GM21723 (cell line): ENCODE measurements at regions not wholly inside any gene's neighbourhood (a gene's known extent, or its start where the extent isn't known, plus 50 kb on each side); places are given as distances from the start of the nearest gene placed in this dataset.

Experiments
- ATAC-seq: cut with Tn5 transposase; IDR thresholded peaks from one replicate; pipeline ENCODE4 v1.9.1; 2021; ENCODE audit warnings: mild to moderate bottlenecking, moderate library complexity; ENCODE audit not compliant: unreplicated experiment

DNA sequence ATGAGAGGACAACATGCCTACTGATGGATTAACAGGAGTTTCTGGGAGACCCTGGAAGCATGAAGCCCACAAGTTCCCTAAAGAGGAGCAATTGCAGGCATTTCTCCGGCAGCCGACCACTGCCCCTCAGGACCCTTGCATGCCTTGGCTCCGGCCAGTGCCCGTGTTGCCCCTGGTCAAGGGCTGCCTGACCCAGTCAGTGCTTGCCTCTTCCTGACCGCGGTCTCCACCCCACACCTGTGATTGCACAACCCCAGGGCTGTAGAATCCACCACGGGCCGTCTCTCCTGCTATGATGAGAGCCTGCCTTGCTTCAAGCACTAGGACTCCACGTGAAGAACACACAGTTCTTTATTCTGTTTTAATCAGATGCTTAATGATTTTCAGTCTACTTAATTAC, 127.5 kb downstream of the GLI2 start:
- ATAC-seq = no peak

DNA sequence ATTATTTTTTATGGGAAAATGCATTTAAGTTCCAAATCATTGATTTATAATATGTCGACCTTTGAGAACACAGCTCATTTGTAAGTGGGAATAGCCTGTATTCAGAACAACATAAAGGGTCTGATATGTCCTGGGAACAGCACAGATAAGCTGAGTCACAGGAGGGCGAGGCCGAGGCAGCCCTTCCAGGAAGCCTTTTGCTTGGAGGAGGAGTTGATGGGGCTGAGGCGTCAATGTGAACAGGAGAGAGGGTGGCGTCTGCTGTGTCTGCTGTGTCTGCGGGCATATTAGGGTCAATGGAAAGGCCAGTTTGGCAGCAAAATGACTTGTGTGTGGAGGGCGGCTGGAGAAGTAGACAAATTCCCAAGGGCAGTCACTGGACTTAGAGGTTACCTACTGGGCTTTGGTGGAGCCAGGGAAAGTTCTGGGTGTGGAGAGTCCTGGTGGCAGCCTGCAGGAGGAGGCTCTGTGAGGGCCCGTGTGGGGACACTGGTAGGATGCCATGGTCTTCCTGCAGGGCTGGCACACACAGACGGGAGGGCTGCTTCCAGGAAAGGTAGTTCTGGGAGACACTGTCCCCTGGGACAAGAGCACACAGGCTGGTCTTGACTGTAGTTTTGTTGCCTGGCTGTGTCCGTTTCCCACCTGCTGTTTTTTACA, 128.1 kb downstream of the GLI2 start:
- no peak for ATAC-seq

DNA sequence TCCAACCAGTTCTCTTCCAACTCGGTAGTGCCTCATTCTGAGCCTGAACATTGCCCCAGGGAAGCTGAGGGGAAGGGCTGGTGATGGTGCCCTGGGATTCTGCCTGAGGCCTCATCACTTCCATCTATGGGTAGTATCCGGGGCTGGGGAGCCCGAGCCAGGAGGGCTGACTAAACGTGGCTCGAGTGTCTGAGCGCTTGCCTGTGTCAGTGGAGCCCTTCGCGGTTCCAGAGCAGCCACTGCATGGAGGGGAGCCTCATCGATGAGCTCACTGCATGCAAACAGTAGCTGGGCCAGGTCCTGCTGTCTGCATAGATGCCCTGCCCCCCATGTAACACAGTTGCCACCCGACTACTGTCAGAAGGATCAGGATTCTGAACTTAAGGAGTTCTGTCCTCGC, 129.3 kb downstream of the GLI2 start:
- ATAC-seq = no peak

DNA sequence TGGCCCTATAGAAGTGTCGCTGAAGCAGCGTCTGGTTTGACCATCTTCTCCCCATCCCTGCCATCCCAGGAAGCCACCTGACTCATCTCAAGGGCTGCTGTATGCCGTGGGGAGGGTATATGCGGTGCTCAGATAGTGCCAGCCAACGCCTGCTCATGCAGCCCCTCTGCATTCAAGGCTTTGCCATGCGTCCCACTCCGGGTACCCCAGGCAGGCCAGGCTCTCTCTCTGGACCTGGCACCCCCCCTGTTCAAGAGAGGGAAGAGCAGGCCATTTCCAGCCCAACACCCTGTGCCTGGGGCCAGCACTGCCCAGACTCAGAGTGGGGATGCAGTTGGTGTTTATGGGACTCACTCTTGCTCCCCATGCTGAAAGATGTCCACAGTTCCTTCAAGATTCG, 130.0 kb downstream of the GLI2 start:
- ATAC-seq = no peak

DNA sequence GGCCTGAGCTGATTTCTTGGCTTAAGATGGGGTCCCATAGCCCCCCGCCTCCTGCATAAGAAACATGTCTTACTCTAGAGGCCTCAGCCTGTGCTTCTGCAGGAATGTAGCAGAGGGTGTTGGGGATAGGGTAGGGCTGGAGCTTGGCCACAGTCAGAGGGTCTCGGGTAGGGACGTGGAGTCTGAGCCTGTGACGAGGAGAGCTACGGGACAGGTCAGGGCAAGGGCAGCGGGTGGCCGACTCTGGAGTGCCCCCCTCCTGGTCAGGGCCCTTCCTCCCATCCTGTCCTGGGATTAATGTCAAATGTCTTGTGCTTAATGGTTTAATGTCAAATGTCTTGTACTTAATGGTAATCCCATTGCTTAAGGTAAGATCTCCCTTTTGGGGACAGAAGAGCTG, 130.4 kb downstream of the GLI2 start:
- ATAC-seq = no peak

DNA sequence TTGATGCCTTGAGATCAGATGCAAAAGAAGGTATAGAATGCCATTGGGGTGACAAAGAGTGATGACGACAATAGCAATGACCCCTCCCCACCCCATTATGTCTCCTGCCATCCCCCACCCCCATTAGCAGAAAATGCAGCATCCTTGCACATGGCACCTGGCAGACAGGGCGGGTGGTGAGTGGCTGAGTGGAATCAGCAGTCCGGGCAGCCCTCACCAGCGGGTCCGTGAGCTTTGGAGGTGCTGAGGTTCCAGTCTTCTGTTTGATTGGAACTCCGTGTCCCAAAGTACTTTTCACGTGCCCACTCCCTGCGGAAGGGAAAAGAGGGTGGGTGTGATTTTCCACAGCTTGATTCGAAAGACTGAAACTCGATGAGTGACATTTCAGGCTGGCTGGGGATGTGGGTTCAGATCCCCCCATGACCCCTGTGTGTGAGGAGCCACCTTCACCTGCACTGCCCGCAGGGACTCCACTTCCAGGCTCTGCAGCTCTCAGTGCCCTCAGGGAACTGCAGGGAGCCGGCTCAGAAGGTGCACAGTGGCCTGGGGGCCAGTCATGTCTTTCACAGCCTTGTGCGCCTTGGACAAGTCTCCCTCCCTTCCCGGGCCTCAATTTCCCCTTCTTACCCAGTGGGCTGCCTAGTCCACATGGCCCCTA, 130.9 kb downstream of the GLI2 start:
- no peak for ATAC-seq

DNA sequence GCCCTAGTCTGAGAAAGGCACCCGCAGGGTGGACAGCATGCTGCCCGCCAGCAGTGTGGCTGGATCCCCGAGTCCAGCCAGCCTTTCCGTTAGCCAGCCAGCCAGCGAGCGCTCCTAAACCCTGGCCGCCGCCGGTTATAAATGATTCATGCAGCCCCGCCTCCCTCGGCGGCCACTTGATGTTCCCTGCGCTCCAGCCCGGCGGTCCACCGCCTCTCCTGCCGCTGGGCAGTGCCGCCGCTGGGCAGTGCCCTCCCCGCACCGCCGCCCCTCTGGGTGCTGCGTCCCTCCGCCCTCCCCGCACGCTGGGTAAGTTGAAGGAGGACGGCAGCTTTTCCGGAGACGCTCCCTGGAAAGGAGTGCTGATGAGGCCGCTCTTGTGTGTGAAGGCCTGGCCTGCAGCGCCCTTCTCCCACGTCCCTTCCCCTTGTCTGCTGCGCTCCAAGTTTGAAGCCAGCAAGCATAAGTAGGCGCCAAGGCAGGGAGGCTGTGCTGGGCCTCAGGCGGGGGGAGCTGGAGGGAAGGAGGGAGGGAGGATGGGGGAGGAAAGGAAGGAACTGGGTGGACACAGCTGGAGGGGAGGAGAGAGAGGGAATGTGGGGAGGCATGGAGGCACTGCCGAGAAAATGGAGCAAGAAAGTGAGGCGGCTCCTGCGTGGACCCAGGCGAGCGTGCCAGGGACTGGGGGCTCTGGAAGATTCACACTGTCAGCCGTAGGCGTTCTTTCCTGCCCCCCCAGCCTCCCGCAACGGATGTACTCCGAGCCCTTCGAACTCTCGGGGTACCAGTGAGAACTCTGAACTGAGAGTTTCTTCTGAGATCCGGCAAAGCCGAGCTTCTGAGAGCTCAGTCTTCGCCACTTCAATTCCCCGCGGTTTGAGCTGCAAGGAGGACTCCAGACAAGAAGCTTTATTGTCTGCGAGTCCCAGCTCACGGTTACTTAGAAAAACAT, 131.9 kb downstream of the GLI2 start:
- no peak for ATAC-seq

DNA sequence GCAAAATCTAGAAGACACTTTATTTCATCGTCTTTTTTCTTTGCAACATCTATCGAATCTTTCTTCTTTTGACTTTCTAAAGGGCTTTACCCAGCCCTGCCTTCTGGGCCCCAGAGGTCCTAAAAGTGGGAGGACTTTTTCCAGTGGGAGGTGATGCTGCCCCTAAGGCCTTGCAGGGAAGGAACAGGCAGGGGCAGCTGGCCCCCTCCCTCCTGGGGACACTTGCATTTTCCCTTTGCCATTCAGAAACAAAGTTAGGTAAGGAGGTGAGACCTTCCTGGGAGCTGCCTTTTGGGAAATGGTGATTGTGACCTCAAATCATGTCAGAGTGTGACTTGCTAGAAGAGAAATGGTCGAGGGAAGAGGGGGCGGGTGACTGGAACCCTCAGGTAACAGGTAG, 132.7 kb downstream of the GLI2 start:
- ATAC-seq = no peak

DNA sequence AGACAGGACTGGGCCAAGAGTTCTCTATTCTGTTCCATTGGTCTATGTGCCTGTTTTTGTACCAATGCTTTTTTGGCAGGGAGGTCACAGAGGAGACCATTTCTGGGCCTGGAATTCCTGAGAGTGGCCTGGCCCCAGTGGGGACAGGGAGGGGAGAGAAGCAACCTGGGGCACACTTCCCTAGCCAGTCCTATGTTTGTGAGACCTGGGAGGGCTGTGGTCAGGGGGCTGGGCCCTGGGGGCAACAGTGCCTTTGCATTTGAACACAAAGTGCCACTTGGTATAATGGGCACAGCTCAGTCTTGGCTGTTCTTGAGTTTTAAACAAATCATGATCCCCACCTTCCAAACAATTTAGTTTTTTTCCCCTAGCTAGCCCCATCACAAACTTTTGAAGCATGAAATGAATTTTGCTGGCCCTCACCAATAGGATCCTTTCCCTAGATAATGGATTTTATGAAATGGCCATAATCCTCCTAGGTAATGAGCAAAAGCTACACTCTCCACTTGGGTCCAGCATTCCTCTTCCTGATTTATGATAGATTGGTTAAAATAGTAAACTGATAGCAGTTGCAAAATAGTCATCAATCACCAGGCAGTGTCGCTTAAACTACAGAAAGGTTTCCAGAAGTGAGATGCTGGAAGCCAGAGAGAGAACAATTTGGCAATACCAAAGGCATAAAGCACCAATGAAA, 133.5 kb downstream of the GLI2 start:
- no peak for ATAC-seq

DNA sequence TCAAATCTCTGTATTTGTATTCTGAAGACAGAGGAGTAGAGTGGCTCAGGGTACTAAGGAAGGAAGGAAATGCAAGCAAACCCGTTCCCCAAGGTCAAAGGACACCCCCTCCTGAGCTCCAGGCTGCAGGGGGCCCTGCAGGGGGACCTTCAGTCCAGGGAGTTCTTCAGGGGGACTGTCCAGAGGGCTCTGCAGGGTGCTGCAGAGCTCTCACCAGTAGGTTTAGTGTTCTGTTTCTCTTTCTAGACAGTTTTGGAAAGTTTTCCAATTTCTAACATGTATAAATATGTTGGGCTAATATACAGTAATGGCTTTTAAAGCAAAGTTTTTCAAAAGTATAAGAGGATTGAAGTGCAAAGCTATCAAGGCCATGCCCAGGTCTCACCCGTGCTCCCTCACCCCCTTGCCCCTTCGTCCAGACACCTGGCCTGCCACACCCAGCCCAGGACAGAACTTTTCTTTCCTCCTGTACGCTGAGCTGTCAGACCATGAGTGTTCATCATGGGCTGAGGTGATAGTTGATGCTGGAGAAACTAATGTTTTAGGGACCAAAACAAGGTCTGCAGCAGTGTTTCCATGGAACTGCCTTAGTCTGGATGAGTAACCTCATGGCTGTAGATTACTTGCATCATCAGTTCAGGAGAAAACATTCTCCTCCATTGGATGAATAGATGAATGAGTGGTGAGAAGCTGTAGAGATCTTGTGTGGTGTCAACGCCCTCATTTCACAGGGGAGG, 134.2 kb downstream of the GLI2 start:
- no peak for ATAC-seq

DNA sequence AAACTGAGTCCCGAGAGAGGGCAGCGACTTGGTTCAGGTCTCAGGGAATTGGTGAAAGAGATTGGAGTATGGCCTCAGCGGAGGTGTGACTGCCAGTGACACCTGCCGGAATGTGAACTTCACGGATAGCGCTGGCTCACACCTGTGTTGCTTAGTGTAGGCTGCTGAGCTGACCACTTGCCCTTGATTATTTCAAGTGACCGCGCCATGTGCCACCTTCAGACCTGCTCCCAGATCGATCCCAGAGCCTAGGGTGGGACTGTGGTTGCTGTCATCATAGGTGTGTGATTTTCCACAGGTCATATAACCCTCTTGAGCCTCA, 134.8 kb downstream of the GLI2 start:
- ATAC-seq = no peak

DNA sequence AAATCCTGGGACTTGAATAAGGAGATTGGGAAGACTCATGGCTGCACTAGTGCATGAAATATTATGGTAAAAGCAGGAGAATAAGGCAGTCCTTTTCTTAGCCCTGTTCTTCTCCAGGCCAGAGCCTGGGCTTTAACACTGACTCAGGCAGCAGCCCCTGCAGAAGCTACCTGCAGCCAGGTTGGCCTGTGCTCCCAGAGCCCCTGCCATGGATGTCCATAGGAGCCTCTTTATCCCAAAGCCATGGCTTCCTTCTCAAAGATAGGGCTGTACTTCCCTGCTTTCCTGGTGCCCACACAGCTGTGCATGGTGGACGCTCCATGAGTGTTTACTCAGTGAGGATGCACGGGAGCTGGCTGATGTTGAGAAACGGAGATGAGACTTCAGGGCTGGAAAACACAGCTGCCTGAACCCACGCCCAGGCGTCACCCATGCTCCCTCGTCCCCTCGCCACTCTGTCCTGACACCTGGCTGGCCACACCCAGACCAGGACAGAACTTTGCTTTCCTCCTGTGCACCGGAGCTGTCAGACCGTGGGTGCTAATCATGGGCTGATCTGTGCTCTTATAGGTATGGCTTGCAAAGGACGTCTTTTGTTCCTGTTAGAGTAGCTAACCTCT, 135.5 kb downstream of the GLI2 start:
- no peak for ATAC-seq

DNA sequence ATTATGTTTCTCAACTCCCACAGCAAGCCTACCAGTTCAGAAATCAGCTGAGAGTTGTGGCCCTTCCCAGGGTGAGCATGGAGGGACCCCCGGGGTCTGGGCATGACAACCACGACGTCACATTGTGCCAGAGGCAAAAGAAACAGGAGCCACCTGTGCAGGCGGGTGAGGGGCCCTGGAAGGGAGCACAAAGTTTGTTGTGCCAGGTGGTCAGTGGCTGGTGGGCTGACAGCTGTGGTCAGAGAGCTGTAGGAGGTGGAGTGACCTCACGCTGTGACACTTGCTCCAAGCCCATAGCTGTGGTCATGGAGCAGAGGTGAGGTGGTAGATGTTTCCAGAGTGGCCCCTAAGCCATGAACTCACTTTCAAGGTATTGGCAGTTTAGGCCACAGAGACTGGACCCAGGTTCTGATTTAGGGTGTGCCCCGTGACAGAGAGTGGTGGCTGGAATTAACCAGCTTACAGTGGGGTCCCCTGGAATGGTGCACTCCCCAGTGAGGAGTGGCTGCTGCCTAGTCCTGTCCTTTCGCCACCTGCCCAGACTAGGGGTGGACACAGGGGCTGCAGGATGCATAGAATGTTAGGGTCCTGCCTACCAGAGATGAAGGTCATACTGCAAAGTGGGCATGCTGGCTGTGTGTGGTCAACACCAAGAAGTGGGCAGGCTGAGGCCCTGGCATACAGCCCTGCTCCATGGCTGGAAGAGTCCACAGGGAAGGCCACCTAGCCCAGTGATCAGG, 136.4 kb downstream of the GLI2 start:
- ATAC-seq = no peak

DNA sequence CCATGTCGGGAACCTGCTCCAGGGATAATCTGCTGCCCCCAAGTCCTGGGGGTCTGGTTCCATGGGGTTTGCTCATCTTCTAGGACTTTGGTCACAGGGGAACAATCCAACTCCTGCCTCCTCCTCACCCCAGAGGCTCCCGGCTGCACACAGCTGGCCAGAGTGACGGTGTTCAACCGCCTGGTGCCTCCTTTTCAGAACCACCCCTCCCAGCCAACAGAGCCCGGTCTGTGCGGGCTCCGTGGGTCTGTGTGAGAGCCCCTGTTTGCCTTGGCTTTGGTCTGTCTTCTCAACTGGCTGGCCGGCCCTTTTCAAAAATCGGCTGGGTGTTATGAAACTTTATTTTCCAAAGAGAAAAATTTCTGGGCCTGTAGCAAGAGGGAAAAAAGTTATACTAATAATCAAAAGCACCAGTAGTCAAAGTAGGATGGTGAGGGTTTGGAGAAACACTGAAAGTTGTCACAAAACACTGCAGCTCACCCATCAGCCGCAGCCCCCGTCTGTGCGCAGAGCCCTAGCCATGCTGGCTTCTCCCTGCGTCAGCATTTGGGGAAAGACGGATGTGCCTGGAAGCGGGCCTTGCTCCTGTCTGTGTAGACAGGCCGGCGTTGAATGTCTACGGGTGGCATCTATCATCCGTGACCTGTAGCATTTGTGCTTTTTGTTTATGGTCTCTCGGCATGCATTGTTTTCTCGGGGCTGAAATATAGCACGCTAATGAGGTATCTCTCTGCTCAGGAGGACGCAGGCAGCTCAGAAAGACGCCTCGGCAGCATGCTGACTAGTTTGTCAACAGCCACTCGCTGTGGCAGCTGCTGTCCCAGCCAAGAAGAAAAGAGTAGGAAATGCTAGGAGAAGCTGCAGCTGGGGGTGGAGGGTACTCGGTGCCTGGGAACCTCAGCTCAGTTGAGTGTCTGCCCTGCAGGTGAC, 138.6 kb downstream of the GLI2 start:
- no peak for ATAC-seq

DNA sequence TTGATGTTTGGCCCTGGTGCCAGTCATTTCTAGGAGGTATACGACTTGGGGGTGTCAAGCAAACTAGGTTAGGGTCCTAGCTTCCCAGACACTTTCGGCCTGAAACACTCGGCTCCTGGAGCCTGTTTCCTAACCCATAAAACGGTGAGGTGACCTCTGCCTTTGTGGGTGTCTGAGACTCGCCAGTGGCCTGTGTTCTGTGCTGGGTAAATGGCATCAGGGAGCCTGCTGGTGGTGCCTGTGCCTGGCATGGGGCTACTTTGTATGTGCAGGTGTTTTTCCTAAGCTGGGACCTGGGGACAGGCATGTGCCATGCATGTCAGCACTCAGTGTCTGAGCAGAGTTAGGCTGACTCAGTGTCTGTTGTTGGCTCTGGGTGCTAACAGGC, 139.2 kb downstream of the GLI2 start:
- ATAC-seq = no peak

DNA sequence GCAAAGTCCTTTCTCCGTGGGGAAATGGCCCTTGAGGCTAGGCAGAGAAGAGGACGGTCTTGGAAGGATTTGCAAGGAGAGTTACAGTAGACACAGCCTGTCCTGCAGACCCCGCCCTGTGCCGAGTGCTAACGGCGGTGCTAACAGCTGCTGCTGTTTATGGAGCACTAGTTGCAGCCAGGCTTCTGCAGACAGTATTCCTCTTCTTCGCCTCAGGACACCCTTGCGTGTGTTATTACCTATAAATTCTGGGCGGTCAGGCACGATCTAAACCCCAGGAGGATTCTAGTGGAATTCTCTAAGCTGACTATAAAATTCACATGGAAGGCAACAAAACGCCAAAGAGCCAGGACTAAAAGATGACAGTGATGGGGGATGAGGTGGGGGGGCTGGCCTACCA, 139.8 kb downstream of the GLI2 start:
- ATAC-seq = no peak

DNA sequence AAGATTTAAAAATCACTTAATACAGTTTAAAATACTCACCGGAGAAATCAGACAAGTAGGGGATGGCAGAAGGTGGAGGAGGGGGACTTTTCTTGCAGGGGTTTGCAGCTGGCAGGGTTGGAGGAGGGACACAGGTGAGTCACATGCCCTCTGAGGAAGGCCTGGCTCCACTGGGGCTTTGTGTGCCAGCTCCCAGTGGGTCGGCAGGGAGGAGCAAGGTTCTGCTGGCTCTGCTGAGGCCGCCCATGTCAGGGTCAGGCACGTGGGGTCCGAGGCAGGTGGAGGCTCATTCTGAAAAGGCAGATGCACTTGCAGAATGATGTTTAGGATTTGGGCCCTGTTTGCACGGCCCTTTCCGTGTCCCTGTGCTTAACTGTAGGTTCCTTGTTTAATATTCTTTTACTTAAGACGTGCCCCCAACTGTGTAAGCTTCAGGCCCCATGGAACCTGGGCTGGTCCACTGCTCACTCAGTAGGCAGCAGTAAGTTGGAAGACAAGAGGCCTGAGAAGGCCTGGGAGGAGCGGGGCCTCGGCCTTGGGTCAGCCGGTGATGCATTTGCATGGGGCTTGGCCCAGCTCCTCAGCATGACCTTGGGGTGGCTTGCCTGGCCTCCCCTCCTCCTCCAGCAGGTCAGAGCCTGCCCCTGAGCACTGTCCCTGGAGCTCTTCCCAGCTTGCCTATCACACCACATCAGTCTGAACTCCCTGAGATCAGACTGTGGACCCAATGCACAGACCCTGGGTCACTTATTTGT, 141.0 kb downstream of the GLI2 start:
- no peak for ATAC-seq

DNA sequence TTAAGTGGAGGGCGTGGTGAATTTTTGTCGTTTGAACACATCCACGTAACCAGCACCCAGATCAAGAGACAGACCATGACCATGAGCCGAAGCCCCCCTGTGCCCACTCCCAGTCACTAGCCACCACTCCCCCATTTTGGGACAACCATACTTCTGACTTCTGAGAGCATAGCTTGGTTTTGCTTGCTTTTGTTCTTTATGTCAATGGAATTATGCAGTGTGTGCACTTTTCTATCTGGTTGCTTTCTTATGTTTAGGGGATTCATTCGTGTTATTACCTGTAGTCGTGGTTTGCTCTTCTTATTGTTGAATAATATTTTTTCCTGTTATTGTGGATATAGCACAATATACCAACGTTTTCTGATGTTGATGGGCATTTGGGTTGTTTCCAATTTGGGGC, 141.7 kb downstream of the GLI2 start:
- no peak for ATAC-seq
